SK-N-SH (cell line): ENCODE measurements at regions not wholly inside any gene's neighbourhood (a gene's known extent, or its start where the extent isn't known, plus 50 kb on each side); places are given as distances from the start of the nearest gene placed in this dataset.

Source experiments
- CTCF ChIA-PET: fragments of 300-600, 350-600 bp; formaldehyde crosslinking; extraction: SDS; loops from one replicate; lab custom pipeline; 2021; lab: Yijun Ruan, JAX
- POLR2A ChIA-PET: fragments of 350-600 bp; sonication (Branson Sonifier 250); formaldehyde crosslinking; extraction: SDS; loops from one replicate; lab custom pipeline; 2020; ENCODE audit warnings: antibody characterized with exemption, inconsistent platforms; lab: Yijun Ruan, JAX
- DNase-seq: peaks from one replicate; pipeline ENCODE4 v3.0.0; 2012
- H2AFZ ChIP-seq: fragments of 200-600 bp; sonication (generic); 2 replicates; pipeline ENCODE4 v1.8.1; 2016; ENCODE audit warnings: antibody characterized with exemption, mild to moderate bottlenecking, low read depth
- H3F3A ChIP-seq: fragments of 200-600 bp; sonication (generic); replicated peaks from 2 replicates; pipeline ENCODE3; 2016; ENCODE audit warnings: antibody characterized with exemption, mild to moderate bottlenecking; ENCODE audit not compliant: insufficient read depth
- H3K27ac ChIP-seq, 2 experiments: fragments of 200-500 bp in 1 of 2; fragments of 200-600 bp in 1 of 2; sonication (Bioruptor generic) in 1 of 2; sonication (generic), shearing (Covaris generic) in 1 of 2; 2 replicates each; pipeline versions ENCODE4 v1.5.1 to v1.6.1; 2014 to 2016; ENCODE audit warnings: low read depth in 2 of 2, inconsistent platforms in 1 of 2, low read length in 1 of 2, mild to moderate bottlenecking in 1 of 2, mixed read lengths in 1 of 2
- H3K27me3 ChIP-seq: fragments of 200-600 bp; sonication (generic), shearing (Covaris generic); 2 replicates; pipeline ENCODE4 v1.6.1; 2016; ENCODE audit warnings: mixed run types; ENCODE audit not compliant: insufficient read depth
- H3K36me3 ChIP-seq, 2 experiments: fragments of 200-500 bp in 1 of 2; fragments of 200-600 bp in 1 of 2; sonication (Bioruptor generic) in 1 of 2; sonication (generic) in 1 of 2; replicated peaks in 1 of 2; 2 replicates each; pipeline versions ENCODE3 to v1.5.1; 2014 to 2016; ENCODE audit warnings: low read length in 1 of 2, mild to moderate bottlenecking in 1 of 2; ENCODE audit not compliant: insufficient read depth in 2 of 2, control insufficient read depth in 1 of 2
- H3K4me1 ChIP-seq, 2 experiments: fragments of 200-500 bp in 1 of 2; fragments of 200-600 bp in 1 of 2; sonication (Bioruptor generic) in 1 of 2; sonication (generic), shearing (Covaris generic) in 1 of 2; 2 replicates each; pipeline versions ENCODE4 v1.5.1 to v1.6.1; 2014 to 2016; ENCODE audit warnings: low read depth in 1 of 2, low read length in 1 of 2, mixed run types in 1 of 2; ENCODE audit not compliant: insufficient read depth in 2 of 2, control insufficient read depth in 1 of 2
- H3K4me2 ChIP-seq: fragments of 200-600 bp; sonication (generic), shearing (Covaris generic); 2 replicates; pipeline ENCODE4 v1.6.1; 2017; ENCODE audit warnings: mixed run types
- H3K4me3 ChIP-seq, 2 experiments: fragments of 200-500 bp in 1 of 2; fragments of 200-600 bp in 1 of 2; sonication (Bioruptor generic) in 1 of 2; sonication (generic), shearing (Covaris generic) in 1 of 2; 2 replicates each; pipeline versions ENCODE4 v1.5.1 to v1.8.1; 2014 to 2016; ENCODE audit warnings: low read depth in 2 of 2, inconsistent platforms in 1 of 2, low read length in 1 of 2, mild to moderate bottlenecking in 1 of 2, mixed read lengths in 1 of 2, moderate library complexity in 1 of 2
- H3K79me2 ChIP-seq: fragments of 200-600 bp; sonication (generic); 2 replicates; pipeline ENCODE4 v1.8.1; 2017; ENCODE audit warnings: mild to moderate bottlenecking; ENCODE audit not compliant: insufficient read depth
- H3K9ac ChIP-seq: fragments of 200-600 bp; sonication (generic); 2 replicates; pipeline ENCODE4 v1.6.1; 2017; ENCODE audit warnings: mixed run types
- H3K9me2 ChIP-seq: fragments of 200-600 bp; sonication (generic); 2 replicates; pipeline ENCODE4 v1.6.1; 2017; ENCODE audit warnings: mixed run types
- H3K9me3 ChIP-seq: fragments of 200-600 bp; sonication (generic); 2 replicates; pipeline ENCODE4 v1.6.1; 2017; ENCODE audit warnings: mixed run types, mild to moderate bottlenecking, moderate library complexity
- H4K20me1 ChIP-seq: fragments of 200-600 bp; sonication (generic); 2 replicates; pipeline ENCODE4 v1.6.1; 2017; ENCODE audit warnings: mild to moderate bottlenecking, mixed run types; ENCODE audit not compliant: insufficient read depth
- CTCF ChIP-seq: fragments of 200-600 bp; sonication (generic); IDR thresholded peaks from 2 replicates; pipeline ENCODE4 v1.6.1; 2017; ENCODE audit warnings: antibody characterized with exemption, mild to moderate bottlenecking, moderate library complexity
- FOSL2 ChIP-seq: IDR thresholded peaks from 2 replicates; pipeline ENCODE4 v1.4.0; 2012; ENCODE audit warnings: low read depth, mild to moderate bottlenecking, moderate library complexity, borderline replicate concordance
- IRF3 ChIP-seq: fragments of 150-350 bp; IDR thresholded peaks from 2 replicates; pipeline ENCODE4 v1.6.1; 2016; ENCODE audit warnings: mild to moderate bottlenecking, low read depth, low read length
- POLR2AphosphoS5 ChIP-seq: IDR thresholded peaks from 2 replicates; pipeline ENCODE4 v1.6.1; 2012; ENCODE audit warnings: low read depth, low read length
- RAD21 ChIP-seq: IDR thresholded peaks from 2 replicates; pipeline ENCODE4 v1.6.1; 2012; ENCODE audit warnings: mild to moderate bottlenecking, low read length
- RFX5 ChIP-seq: IDR thresholded peaks from 2 replicates; pipeline ENCODE4 v1.6.1; 2012; ENCODE audit warnings: mild to moderate bottlenecking, improper control_type of control experiment, low read length
- SMC3 ChIP-seq: IDR thresholded peaks from 2 replicates; pipeline ENCODE4 v1.6.1; 2012; ENCODE audit warnings: low read depth, low read length, improper control_type of control experiment
- TCF12 ChIP-seq: IDR thresholded peaks from 2 replicates; pipeline ENCODE4 v1.4.0; 2012
- YY1 ChIP-seq: IDR thresholded peaks from 2 replicates; pipeline ENCODE4 v1.4.0; 2012; ENCODE audit warnings: low read depth, mild to moderate bottlenecking
- whole genome bisulfite sequencing: methylation state at CpG from one replicate; pipeline ENCODE4 v1.1.6; 2017; ENCODE audit warnings: low lambda C conversion rate; 5-methylcytosine and 5-hydroxymethylcytosine counted together

GRCh38 chr5:6837519-6838110 is 124.4 kb downstream of the TENT4A start:
- H3K9me3 ChIP-seq = no peaks in the 10 kb centered on the region
- H3F3A ChIP-seq = no peaks in the 10 kb centered on the region
- POLR2A ChIA-PET = no interaction called here
- H3K9me2 ChIP-seq = no peaks in the 10 kb centered on the region
- WGBS = 20% methylated on average over 9 of the region's 9 CpGs
- H4K20me1 ChIP-seq = no peaks in the 10 kb centered on the region
- no peak overlapping the region for H3K9ac ChIP-seq
- no peak overlapping the region for H3K27ac ChIP-seq
- CTCF ChIA-PET = interaction anchor here (0.7 kb wide), 1 partner anchor 72 kb away, joined by 3 read pairs; no protein-coding TSS in a partner anchor
- no peaks in the 10 kb centered on the region for H3K79me2 ChIP-seq
- 0 out of 2 replicates have a peak, but pooled peaks cover 8% of the 10 kb centered on the region for H3K27me3 ChIP-seq
- H2AFZ ChIP-seq = no peak overlapping the region
- no peak overlapping the region for H3K4me2 ChIP-seq
- H3K36me3 ChIP-seq = no peaks in the 10 kb centered on the region
- H3K4me1 ChIP-seq = no peaks in the 10 kb centered on the region
- peak; percentile 52 for DNase-seq
- no peak overlapping the region for H3K4me3 ChIP-seq
- TF ChIP-seq RAD21 = peak; percentile 47
- no peak for TF ChIP-seq TCF12
- TF ChIP-seq SMC3 = peak; percentile 40
- no peak for TF ChIP-seq POLR2AphosphoS5
- peak; percentile 51 for TF ChIP-seq CTCF
- TF ChIP-seq, all 33 proteins: peak for 3

- Histone ChIP-seq H3K27me3 (0 out of 2 replicates have a peak, but pooled peaks cover 8% of the 10 kb centered on the region), H3K36me3 (no peaks in the 10 kb centered on the region), H3K4me2 (no peak overlapping the region), H3F3A (no peaks in the 10 kb centered on the region), H4K20me1 (no peaks in the 10 kb centered on the region), H3K79me2 (no peaks in the 10 kb centered on the region), H3K9me3 (no peaks in the 10 kb centered on the region), H3K4me3 (no peak overlapping the region)
- CTCF ChIA-PET = interaction anchor here (0.7 to 1.5 kb wide), 5 partner anchors 12 to 977 kb away, joined by 3 to 5 read pairs (median 3); no protein-coding TSS in a partner anchor
- WGBS = 12% methylated on average over 6 of the region's 6 CpGs
- no peak for DNase-seq
- TF ChIP-seq IRF3 (no peak), RFX5 (no peak), FOSL2 (no peak), YY1 (no peak)
- TF ChIP-seq, all 33 proteins: peak for 0
- no peak overlapping the region for H2AFZ ChIP-seq
- POLR2A ChIA-PET = no interaction called here
- no peak overlapping the region for H3K9ac ChIP-seq
- no peaks in the 10 kb centered on the region for H3K4me1 ChIP-seq
- no peak overlapping the region for H3K27ac ChIP-seq
- H3K9me2 ChIP-seq = no peaks in the 10 kb centered on the region
Observed at GRCh38 chr5:6838736-6839135, 125.5 kb downstream of the TENT4A start.
